ENCODE measurements at regions not wholly inside any gene's neighbourhood (a gene's known extent, or its start where the extent isn't known, plus 50 kb on each side); places are given as distances from the start of the nearest gene placed in this dataset.

GRCh38 chr16:51062039-51062438, 89.0 kb downstream of the SALL1 start:
- Histone ChIP-seq H3K4me3 (no peak overlapping the region), H3K27ac (no peak overlapping the region), H3K9me3 (no peaks in the 10 kb centered on the region), H3K36me3 (no peaks in the 10 kb centered on the region), H3K27me3 (no peaks in the 10 kb centered on the region), H3K4me1 (no peaks in the 10 kb centered on the region)
- TF ChIP-seq CTCF (IDR thresholded peaks at IDR 0.05) = no peak
- intact Hi-C loops (cut with DNase I) = no loop called here
- DNase-seq (ENCODE audit: low spot score in 2 of 2) = no peak

GRCh38 chr16:51061328-51061727, 89.7 kb downstream of the SALL1 start:
- no peak for TF ChIP-seq CTCF (IDR thresholded peaks at IDR 0.05)
- no peak overlapping the region for H3K4me3 ChIP-seq
- H3K9me3 ChIP-seq = no peaks in the 10 kb centered on the region
- H3K27ac ChIP-seq = no peak overlapping the region
- no peaks in the 10 kb centered on the region for H3K4me1 ChIP-seq
- H3K36me3 ChIP-seq = no peaks in the 10 kb centered on the region
- intact Hi-C loops (cut with DNase I) = no loop called here
- no peaks in the 10 kb centered on the region for H3K27me3 ChIP-seq
- DNase-seq (ENCODE audit: low spot score in 2 of 2) = no peak

- intact Hi-C loops (cut with DNase I) = no loop called here
- Histone ChIP-seq H3K27ac (no peak overlapping the region), H3K9me3 (no peaks in the 10 kb centered on the region), H3K4me3 (no peak overlapping the region), H3K4me1 (no peaks in the 10 kb centered on the region), H3K36me3 (no peaks in the 10 kb centered on the region), H3K27me3 (no peaks in the 10 kb centered on the region)
- DNase-seq (ENCODE audit: low spot score in 2 of 2) = no peak
- TF ChIP-seq CTCF (IDR thresholded peaks at IDR 0.05) = no peak
Observed at GRCh38 chr16:51057969-51058337, 93.1 kb downstream of the SALL1 start.

- no peaks in the 10 kb centered on the region for H3K9me3 ChIP-seq
- no peak overlapping the region for H3K27ac ChIP-seq
- intact Hi-C loops (cut with DNase I) = no loop called here
- no peak overlapping the region for H3K4me3 ChIP-seq
- DNase-seq (ENCODE audit: low spot score in 2 of 2) = no peak
- H3K36me3 ChIP-seq = no peaks in the 10 kb centered on the region
- no peak for TF ChIP-seq CTCF (IDR thresholded peaks at IDR 0.05)
- no peaks in the 10 kb centered on the region for H3K4me1 ChIP-seq
- no peaks in the 10 kb centered on the region for H3K27me3 ChIP-seq
Observed at GRCh38 chr16:51057102-51057793, 93.8 kb downstream of the SALL1 start.

- Histone ChIP-seq H3K9me3 (no peaks in the 10 kb centered on the region), H3K27me3 (no peaks in the 10 kb centered on the region), H3K4me1 (no peaks in the 10 kb centered on the region), H3K27ac (no peak overlapping the region), H3K4me3 (no peak overlapping the region), H3K36me3 (no peaks in the 10 kb centered on the region)
- DNase-seq (ENCODE audit: low spot score in 2 of 2) = no peak
- no peak for TF ChIP-seq CTCF (IDR thresholded peaks at IDR 0.05)
- intact Hi-C loops (cut with DNase I) = no loop called here
Observed at GRCh38 chr16:51056331-51056730, 94.7 kb downstream of the SALL1 start.

GRCh38 chr16:51055434-51055833, 95.6 kb downstream of the SALL1 start:
- intact Hi-C loops (cut with DNase I) = no loop called here

More at GRCh38 chr16:51055434-51055833, 95.6 kb downstream of the SALL1 start:
- no peak for DNase-seq (ENCODE audit: low spot score in 2 of 2)
- no peak overlapping the region for H3K4me3 ChIP-seq
- no peaks in the 10 kb centered on the region for H3K27me3 ChIP-seq
- TF ChIP-seq CTCF (IDR thresholded peaks at IDR 0.05) = no peak
- no peaks in the 10 kb centered on the region for H3K9me3 ChIP-seq
- no peaks in the 10 kb centered on the region for H3K36me3 ChIP-seq
- no peaks in the 10 kb centered on the region for H3K4me1 ChIP-seq
- H3K27ac ChIP-seq = no peak overlapping the region

All from ascending aorta (tissue), 2 donors.